NCI-H1417 treated with DMSO at 0.1 percent for 48 hours (cell line): ENCODE measurements at regions not wholly inside any gene's neighbourhood (a gene's known extent, or its start where the extent isn't known, plus 50 kb on each side); places are given as distances from the start of the nearest gene placed in this dataset.
"Not testable (repeated sequence)": the region's sequence is repeated elsewhere in the genome, so short reads cannot be mapped to it uniquely, and the experiment has no call there.

Experiments
- DNase-seq: peaks from one replicate; lab custom pipeline; 2025; lab: John Stamatoyannopoulos, UW

- no peak for DNase-seq
Observed at GRCh38 chr3:166522017-166522416, 684.8 kb upstream of the BCHE start.

- no peak for DNase-seq
Observed at GRCh38 chr3:166519443-166519842, 682.2 kb upstream of the BCHE start.

- no peak for DNase-seq
Observed at GRCh38 chr3:166518040-166518439, 680.8 kb upstream of the BCHE start.

- DNase-seq: no peak
Observed at GRCh38 chr3:166510382-166510781, 673.2 kb upstream of the BCHE start.

- DNase-seq: not testable (repeated sequence)
Observed at GRCh38 chr3:166500420-166500819, 663.2 kb upstream of the BCHE start.

- DNase-seq: no peak
Observed at GRCh38 chr3:166499636-166500035, 662.4 kb upstream of the BCHE start.

- no peak for DNase-seq
Observed at GRCh38 chr3:166498446-166498845, 661.2 kb upstream of the BCHE start.

- no peak for DNase-seq
Observed at GRCh38 chr3:166489826-166490225, 652.6 kb upstream of the BCHE start.

- DNase-seq: no peak
Observed at GRCh38 chr3:166488977-166489672, 651.9 kb upstream of the BCHE start.

- DNase-seq: peak; percentile 43
Observed at GRCh38 chr3:166484470-166484869, 647.2 kb upstream of the BCHE start.

GRCh38 chr3:166481340-166481739, 644.1 kb upstream of the BCHE start:
- DNase-seq: no peak

GRCh38 chr3:166478356-166478755, 641.1 kb upstream of the BCHE start:
- DNase-seq: no peak

- no peak for DNase-seq
Observed at GRCh38 chr3:166473501-166473900, 636.3 kb upstream of the BCHE start.

- DNase-seq: no peak
Observed at GRCh38 chr3:166472015-166472414, 634.8 kb upstream of the BCHE start.

GRCh38 chr3:166471074-166471767, 634.0 kb upstream of the BCHE start:
- DNase-seq: no peak

- DNase-seq: no peak
Observed at GRCh38 chr3:166462891-166463470, 625.8 kb upstream of the BCHE start.

- DNase-seq: no peak
Observed at GRCh38 chr3:166461626-166462025, 624.4 kb upstream of the BCHE start.

- no peak for DNase-seq
Observed at GRCh38 chr3:166457382-166457781, 620.2 kb upstream of the BCHE start.

- no peak for DNase-seq
Observed at GRCh38 chr3:166456286-166456685, 619.1 kb upstream of the BCHE start.

- DNase-seq: no peak
Observed at GRCh38 chr3:166455744-166456143, 618.5 kb upstream of the BCHE start.

- no peak for DNase-seq
Observed at GRCh38 chr3:166453478-166453877, 616.3 kb upstream of the BCHE start.

- no peak for DNase-seq
Observed at GRCh38 chr3:166451997-166452396, 614.8 kb upstream of the BCHE start.

- no peak for DNase-seq
Observed at GRCh38 chr3:166447513-166447912, 610.3 kb upstream of the BCHE start.
